H9 (cell line): ENCODE measurements at regions not wholly inside any gene's neighbourhood (a gene's known extent, or its start where the extent isn't known, plus 50 kb on each side); places are given as distances from the start of the nearest gene placed in this dataset.

Source experiments
- DNase-seq: peaks from one replicate; pipeline ENCODE4 v3.0.0-alpha.2; 2017
- H2AFZ ChIP-seq: one replicate; pipeline ENCODE4 v1.6.1; 2013; ENCODE audit warnings: mild to moderate bottlenecking, low read length, control low read depth, moderate library complexity
- H2AK5ac ChIP-seq: 2 replicates; pipeline ENCODE4 v1.6.1; 2013; ENCODE audit warnings: low read length, control low read depth, mixed read lengths; ENCODE audit not compliant: insufficient read length
- H2BK120ac ChIP-seq: one replicate; pipeline ENCODE4 v1.6.1; 2013; ENCODE audit warnings: low read depth, mild to moderate bottlenecking, low read length, control low read depth, inconsistent platforms; ENCODE audit not compliant: poor library complexity, severe bottlenecking
- H2BK12ac ChIP-seq: 2 replicates; pipeline ENCODE4 v1.6.1; 2013; ENCODE audit warnings: low read length, control low read depth, mixed read lengths, low read depth; ENCODE audit not compliant: insufficient read length
- H2BK15ac ChIP-seq: 2 replicates; pipeline ENCODE4 v1.6.1; 2013; ENCODE audit warnings: low read depth, low read length, control low read depth
- H2BK20ac ChIP-seq: one replicate; pipeline ENCODE4 v1.6.1; 2013; ENCODE audit warnings: low read depth, mild to moderate bottlenecking, low read length, control low read depth, inconsistent platforms; ENCODE audit not compliant: poor library complexity, severe bottlenecking
- H2BK5ac ChIP-seq: 2 replicates; pipeline ENCODE4 v1.6.1; 2013; ENCODE audit warnings: low read length, control low read depth, mixed read lengths; ENCODE audit not compliant: insufficient read length
- H3K14ac ChIP-seq: 2 replicates; pipeline ENCODE4 v1.6.1; 2013; ENCODE audit warnings: low read length, control low read depth; ENCODE audit not compliant: insufficient read depth
- H3K18ac ChIP-seq: 2 replicates; pipeline ENCODE4 v1.6.1; 2013; ENCODE audit warnings: low read depth, mild to moderate bottlenecking, mixed read lengths, low read length, control low read depth; ENCODE audit not compliant: insufficient read length
- H3K23ac ChIP-seq: 2 replicates; pipeline ENCODE4 v1.6.1; 2013; ENCODE audit warnings: low read length, control low read depth, mixed read lengths, low read depth; ENCODE audit not compliant: insufficient read length
- H3K23me2 ChIP-seq: 2 replicates; pipeline ENCODE4 v1.6.1; 2013; ENCODE audit warnings: low read depth, mild to moderate bottlenecking, mixed read lengths, low read length, control low read depth; ENCODE audit not compliant: insufficient read length, poor library complexity, severe bottlenecking
- H3K27ac ChIP-seq: 2 replicates; pipeline ENCODE4 v1.5.1; 2013; ENCODE audit warnings: low read length, control low read depth, mixed read lengths, low read depth; ENCODE audit not compliant: insufficient read length
- H3K27me3 ChIP-seq: 2 replicates; pipeline ENCODE4 v1.6.1; 2013; ENCODE audit warnings: low read length, control low read depth, inconsistent platforms; ENCODE audit not compliant: insufficient read depth
- H3K4ac ChIP-seq: 2 replicates; pipeline ENCODE4 v1.6.1; 2013; ENCODE audit warnings: low read depth, mild to moderate bottlenecking, control low read depth, inconsistent platforms, low read length, moderate library complexity
- H3K4me1 ChIP-seq: 2 replicates; pipeline ENCODE4 v1.6.1; 2013; ENCODE audit warnings: low read length, control low read depth, inconsistent platforms; ENCODE audit not compliant: insufficient read depth
- H3K4me2 ChIP-seq: 2 replicates; pipeline ENCODE4 v1.6.1; 2013; ENCODE audit warnings: low read length, control low read depth, mixed read lengths; ENCODE audit not compliant: insufficient read length, insufficient read depth
- H3K56ac ChIP-seq: 2 replicates; pipeline ENCODE4 v1.6.1; 2013; ENCODE audit warnings: low read depth, mild to moderate bottlenecking, mixed read lengths, low read length, control low read depth; ENCODE audit not compliant: insufficient read length
- H3K79me1 ChIP-seq: 2 replicates; pipeline ENCODE4 v1.6.1; 2013; ENCODE audit warnings: low read depth, mild to moderate bottlenecking, moderate library complexity, low read length, control low read depth, inconsistent platforms; ENCODE audit not compliant: insufficient read depth, poor library complexity, severe bottlenecking
- H3K79me2 ChIP-seq: 2 replicates; pipeline ENCODE4 v1.6.1; 2013; ENCODE audit warnings: low read length, control low read depth, inconsistent platforms; ENCODE audit not compliant: insufficient read depth
- H3K9ac ChIP-seq: 2 replicates; pipeline ENCODE4 v1.6.1; 2013; ENCODE audit warnings: low read length, control low read depth, mixed read lengths; ENCODE audit not compliant: insufficient read length; ENCODE audit errors: extremely low read depth
- H3K9me3 ChIP-seq: one replicate; pipeline ENCODE4 v1.6.1; 2013; ENCODE audit warnings: low read depth, low read length, inconsistent platforms; ENCODE audit not compliant: control insufficient read depth
- H3T11ph ChIP-seq: one replicate; pipeline ENCODE4 v1.6.1; 2013; ENCODE audit warnings: mild to moderate bottlenecking, low read length, control low read depth, inconsistent platforms
- H4K20me1 ChIP-seq: one replicate; pipeline ENCODE4 v1.6.1; 2013; ENCODE audit not compliant: control insufficient read depth, insufficient read length, insufficient read depth
- H4K5ac ChIP-seq: 2 replicates; pipeline ENCODE4 v1.6.1; 2013; ENCODE audit warnings: low read depth, mild to moderate bottlenecking, mixed read lengths, low read length, control low read depth; ENCODE audit not compliant: insufficient read length
- H4K8ac ChIP-seq: replicated peaks from 2 replicates; pipeline ENCODE4 v1.6.1; 2013; ENCODE audit warnings: low read length, control low read depth, mixed read lengths, low read depth; ENCODE audit not compliant: insufficient read length
- H4K91ac ChIP-seq: 2 replicates; pipeline ENCODE4 v1.6.1; 2013; ENCODE audit warnings: low read depth, mild to moderate bottlenecking, moderate library complexity, mixed read lengths, low read length, control low read depth; ENCODE audit not compliant: insufficient read length
- H3K27ac Mint-ChIP-seq, 3 experiments: 2 replicates in 2 of 3; 3 replicates in 1 of 3; pipeline ENCODE4 v1.8.0; 2020 to 2021; ENCODE audit warnings: mixed read lengths in 3 of 3, mild to moderate bottlenecking in 1 of 3, moderate library complexity in 1 of 3
- H3K27me3 Mint-ChIP-seq: 2 replicates; pipeline ENCODE4 v1.8.0; 2021; ENCODE audit warnings: low read depth, mild to moderate bottlenecking, moderate library complexity, mixed read lengths
- H3K36me3 Mint-ChIP-seq, 3 experiments: 2 replicates in 2 of 3; 3 replicates in 1 of 3; pipeline ENCODE4 v1.8.0; 2020 to 2021; ENCODE audit warnings: low read depth in 3 of 3, mixed read lengths in 3 of 3; ENCODE audit not compliant: insufficient read depth in 1 of 3
- H3K4me1 Mint-ChIP-seq, 2 experiments: 2 replicates each; pipeline ENCODE4 v1.8.0; 2020; ENCODE audit warnings: mixed read lengths in 2 of 2
- H3K4me3 Mint-ChIP-seq, 2 experiments: 2 replicates in 1 of 2; 3 replicates in 1 of 2; pipeline ENCODE4 v1.8.0; 2020 to 2021; ENCODE audit warnings: mild to moderate bottlenecking in 2 of 2, mixed read lengths in 2 of 2, moderate library complexity in 1 of 2
- H3K9me3 Mint-ChIP-seq, 2 experiments: 2 replicates in 1 of 2; 3 replicates in 1 of 2; pipeline ENCODE4 v1.8.0; 2020; ENCODE audit warnings: mild to moderate bottlenecking in 2 of 2, mixed read lengths in 2 of 2, moderate library complexity in 1 of 2
- WGBS: extraction: QIAGEN DNeasy Blood & Tissue Kit; methylation state at CpG from one replicate; pipeline ENCODE4 v1.1.7; 2013; ENCODE audit warnings: missing lambda C conversion rate, low lambda C conversion rate, mixed read lengths; ENCODE audit not compliant: insufficient read length; ENCODE audit errors: extremely low coverage; 5-methylcytosine and 5-hydroxymethylcytosine counted together
- TF ChIP-seq, protein P1 (sequence below): fragments of 200-600 bp; sonication (generic); conservative IDR thresholded peaks from 3 replicates; pipeline ENCODE4 v1.8.0; 2021; ENCODE audit warnings: antibody characterized with exemption, mild to moderate bottlenecking

GRCh38 chr2:52931660-52932059 lies 835.9 kb upstream of the CHAC2 start:
- H3K23me2 ChIP-seq = no peaks in the 10 kb centered on the region
- no peak overlapping the region for H3K4me2 ChIP-seq
- H3K9me3 ChIP-seq = peaks cover 8% of the 10 kb centered on the region
- H3K79me1 ChIP-seq = no peaks in the 10 kb centered on the region
- TF ChIP-seq, protein P1, sequence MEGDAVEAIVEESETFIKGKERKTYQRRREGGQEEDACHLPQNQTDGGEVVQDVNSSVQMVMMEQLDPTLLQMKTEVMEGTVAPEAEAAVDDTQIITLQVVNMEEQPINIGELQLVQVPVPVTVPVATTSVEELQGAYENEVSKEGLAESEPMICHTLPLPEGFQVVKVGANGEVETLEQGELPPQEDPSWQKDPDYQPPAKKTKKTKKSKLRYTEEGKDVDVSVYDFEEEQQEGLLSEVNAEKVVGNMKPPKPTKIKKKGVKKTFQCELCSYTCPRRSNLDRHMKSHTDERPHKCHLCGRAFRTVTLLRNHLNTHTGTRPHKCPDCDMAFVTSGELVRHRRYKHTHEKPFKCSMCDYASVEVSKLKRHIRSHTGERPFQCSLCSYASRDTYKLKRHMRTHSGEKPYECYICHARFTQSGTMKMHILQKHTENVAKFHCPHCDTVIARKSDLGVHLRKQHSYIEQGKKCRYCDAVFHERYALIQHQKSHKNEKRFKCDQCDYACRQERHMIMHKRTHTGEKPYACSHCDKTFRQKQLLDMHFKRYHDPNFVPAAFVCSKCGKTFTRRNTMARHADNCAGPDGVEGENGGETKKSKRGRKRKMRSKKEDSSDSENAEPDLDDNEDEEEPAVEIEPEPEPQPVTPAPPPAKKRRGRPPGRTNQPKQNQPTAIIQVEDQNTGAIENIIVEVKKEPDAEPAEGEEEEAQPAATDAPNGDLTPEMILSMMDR = no peak
- Mint-ChIP-seq H3K4me1 (peaks cover 0 to 5% of the 10 kb centered on the region in 2 experiments; a peak in 2 of 4 replicates), H3K27ac (no peak overlapping the region), H3K4me3 (no peak overlapping the region), H3K27me3 (no peaks in the 10 kb centered on the region), H3K9me3 (peaks cover 26 to 29% of the 10 kb centered on the region in 2 experiments), H3K36me3 (peaks cover 15 to 26% (median 23%) of the 10 kb centered on the region in 3 experiments)
- no peak overlapping the region for H2BK120ac ChIP-seq
- H2BK5ac ChIP-seq = no peak overlapping the region
- no peaks in the 10 kb centered on the region for H3K79me2 ChIP-seq
- no peak overlapping the region for H2BK20ac ChIP-seq
- H2AFZ ChIP-seq = no peak overlapping the region
- H3K14ac ChIP-seq = no peak overlapping the region
- H2BK12ac ChIP-seq = no peak overlapping the region
- H3K4ac ChIP-seq = no peak overlapping the region
- H3K4me1 ChIP-seq = no peaks in the 10 kb centered on the region
- no peak overlapping the region for H4K8ac ChIP-seq
- H4K20me1 ChIP-seq = no peaks in the 10 kb centered on the region
- H3K27ac ChIP-seq = no peak overlapping the region
- no peak overlapping the region for H4K91ac ChIP-seq
- H3K9ac ChIP-seq = no peak overlapping the region
- no peak overlapping the region for H3K23ac ChIP-seq
- no peak for DNase-seq
- H2BK15ac ChIP-seq = no peak overlapping the region
- no peaks in the 10 kb centered on the region for H3K27me3 ChIP-seq
- H3K56ac ChIP-seq = no peak overlapping the region
- H4K5ac ChIP-seq = no peak overlapping the region
- H3T11ph ChIP-seq = no peak overlapping the region
- H2AK5ac ChIP-seq = no peak overlapping the region
- no peak overlapping the region for H3K18ac ChIP-seq
- no CpG with 5 or more reads among the region's 1 CpG for WGBS
